Fibroblast of lung (primary cell): ENCODE measurements at regions not wholly inside any gene's neighbourhood (a gene's known extent, or its start where the extent isn't known, plus 50 kb on each side); places are given as distances from the start of the nearest gene placed in this dataset.

ENCODE experiments used
- EZH2 ChIP-seq: IDR thresholded peaks from 2 replicates; pipeline ENCODE4 v1.5.1; 2012; ENCODE audit warnings: low read length, control low read depth, mild to moderate bottlenecking; ENCODE audit errors: missing control alignments
- TF ChIP-seq, protein P1 (sequence below), 2 donors: IDR thresholded peaks in 1 of 2; conservative IDR thresholded peaks in 1 of 2; 1 replicate in 1 of 2; 2 replicates in 1 of 2; pipeline ENCODE4 v1.5.1; 2011 to 2012; ENCODE audit warnings: low read length in 2 of 2, control low read depth in 1 of 2, inconsistent platforms in 1 of 2, low read depth in 1 of 2, mild to moderate bottlenecking in 1 of 2

DNA sequence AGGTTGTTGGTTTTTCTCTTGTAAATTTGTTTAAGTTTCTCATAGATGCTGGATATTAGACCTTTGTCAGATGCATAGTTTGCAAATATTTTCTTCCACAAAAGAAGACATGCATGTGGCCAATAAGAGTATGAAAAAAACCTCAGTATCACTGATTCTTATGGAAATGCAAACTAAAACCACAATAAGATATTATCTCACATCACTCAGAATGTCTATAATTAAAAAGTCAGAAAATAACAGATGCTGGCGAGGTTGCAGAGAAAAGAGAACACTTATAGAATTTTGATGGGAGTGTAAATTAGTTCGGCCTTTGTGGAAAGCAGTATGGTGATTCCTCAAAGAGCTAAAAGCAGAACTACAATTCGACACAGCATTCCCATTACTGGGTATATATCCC, 1355.6 kb downstream of the FAM133A start:
- TF ChIP-seq, protein P1, sequence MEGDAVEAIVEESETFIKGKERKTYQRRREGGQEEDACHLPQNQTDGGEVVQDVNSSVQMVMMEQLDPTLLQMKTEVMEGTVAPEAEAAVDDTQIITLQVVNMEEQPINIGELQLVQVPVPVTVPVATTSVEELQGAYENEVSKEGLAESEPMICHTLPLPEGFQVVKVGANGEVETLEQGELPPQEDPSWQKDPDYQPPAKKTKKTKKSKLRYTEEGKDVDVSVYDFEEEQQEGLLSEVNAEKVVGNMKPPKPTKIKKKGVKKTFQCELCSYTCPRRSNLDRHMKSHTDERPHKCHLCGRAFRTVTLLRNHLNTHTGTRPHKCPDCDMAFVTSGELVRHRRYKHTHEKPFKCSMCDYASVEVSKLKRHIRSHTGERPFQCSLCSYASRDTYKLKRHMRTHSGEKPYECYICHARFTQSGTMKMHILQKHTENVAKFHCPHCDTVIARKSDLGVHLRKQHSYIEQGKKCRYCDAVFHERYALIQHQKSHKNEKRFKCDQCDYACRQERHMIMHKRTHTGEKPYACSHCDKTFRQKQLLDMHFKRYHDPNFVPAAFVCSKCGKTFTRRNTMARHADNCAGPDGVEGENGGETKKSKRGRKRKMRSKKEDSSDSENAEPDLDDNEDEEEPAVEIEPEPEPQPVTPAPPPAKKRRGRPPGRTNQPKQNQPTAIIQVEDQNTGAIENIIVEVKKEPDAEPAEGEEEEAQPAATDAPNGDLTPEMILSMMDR (conservative IDR thresholded peaks at IDR 0.05 in 1 of 2, IDR thresholded peaks at IDR 0.05 in 1 of 2; ENCODE audit: low read depth in 1 of 2, low read length in 2 of 2): no peak
- TF ChIP-seq EZH2: no peak
